GM21423 (cell line): ENCODE measurements at regions not wholly inside any gene's neighbourhood (a gene's known extent, or its start where the extent isn't known, plus 50 kb on each side); places are given as distances from the start of the nearest gene placed in this dataset.
A peak's percentile ranks its signal among the peaks of the same experiment; 100 is the strongest.

ENCODE experiments used
- ATAC-seq: cut with Tn5 transposase; IDR thresholded peaks from one replicate; pipeline ENCODE4 v1.9.1; 2021; ENCODE audit warnings: mild to moderate bottlenecking, moderate library complexity; ENCODE audit not compliant: unreplicated experiment

- ATAC-seq: no peak
Observed at GRCh38 chr2:151037434-151037833, 224.2 kb downstream of the RBM43 start.

GRCh38 chr2:151033271-151034248 lies 228.1 kb downstream of the RBM43 start:
- no peak for ATAC-seq

- ATAC-seq: no peak
Observed at GRCh38 chr2:151032741-151033191, 228.9 kb downstream of the RBM43 start.

- no peak for ATAC-seq
Observed at GRCh38 chr2:151030663-151031230, 230.9 kb downstream of the RBM43 start.

GRCh38 chr2:151029406-151030157 lies 232.1 kb downstream of the RBM43 start:
- peak; percentile 60 for ATAC-seq

GRCh38 chr2:151028691-151029176 lies 232.9 kb downstream of the RBM43 start:
- ATAC-seq: no peak

GRCh38 chr2:151027151-151027550 lies 234.5 kb downstream of the RBM43 start:
- ATAC-seq: no peak

- ATAC-seq: no peak
Observed at GRCh38 chr2:151025816-151026215, 235.8 kb downstream of the RBM43 start.

GRCh38 chr2:151024696-151025251 lies 236.9 kb downstream of the RBM43 start:
- no peak for ATAC-seq

GRCh38 chr2:151021747-151022452 lies 239.8 kb downstream of the RBM43 start:
- ATAC-seq: no peak

GRCh38 chr2:151020411-151020810 lies 241.3 kb downstream of the RBM43 start:
- ATAC-seq: peak; percentile 79

- ATAC-seq: no peak
Observed at GRCh38 chr2:151009437-151010175, 252.1 kb downstream of the RBM43 start.

- ATAC-seq: no peak
Observed at GRCh38 chr2:151007365-151007764, 254.3 kb downstream of the RBM43 start.

- ATAC-seq: no peak
Observed at GRCh38 chr2:151002959-151003600, 258.6 kb downstream of the RBM43 start.

- ATAC-seq: no peak
Observed at GRCh38 chr2:150997702-150998440, 263.8 kb downstream of the RBM43 start.

GRCh38 chr2:150997066-150997465 lies 264.6 kb downstream of the RBM43 start:
- ATAC-seq: no peak

- no peak for ATAC-seq
Observed at GRCh38 chr2:150994076-150994475, 267.6 kb downstream of the RBM43 start.

- no peak for ATAC-seq
Observed at GRCh38 chr2:150989969-150990368, 271.7 kb downstream of the RBM43 start.
